DMS53 treated with DMSO at 0.1 percent for 48 hours (cell line): ENCODE measurements at regions not wholly inside any gene's neighbourhood (a gene's known extent, or its start where the extent isn't known, plus 50 kb on each side); places are given as distances from the start of the nearest gene placed in this dataset.

Source experiments
- DNase-seq: peaks from one replicate; lab custom pipeline; 2025; ENCODE audit not compliant: unreplicated experiment; lab: John Stamatoyannopoulos, UW

DNA sequence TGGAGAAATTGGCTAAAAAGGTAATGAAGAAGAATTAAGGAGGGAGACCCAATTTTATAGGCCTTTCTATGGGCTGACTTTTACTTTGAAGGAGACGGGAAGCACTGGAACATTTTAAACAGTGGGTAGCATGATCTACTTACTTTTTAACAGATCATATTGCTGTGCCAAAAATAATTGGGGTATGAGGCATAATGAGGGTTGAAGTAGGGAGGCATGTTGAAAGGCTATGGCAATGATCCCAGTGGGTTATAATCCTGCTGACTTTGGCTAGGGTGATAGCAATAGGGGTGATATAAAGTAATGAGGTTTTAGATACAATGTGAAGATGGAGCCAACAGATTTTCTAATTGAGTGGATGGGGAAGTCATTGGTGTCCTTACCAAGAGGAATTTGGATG, 73.2 kb downstream of the GPR37 start:
- DNase-seq: no peak

DNA sequence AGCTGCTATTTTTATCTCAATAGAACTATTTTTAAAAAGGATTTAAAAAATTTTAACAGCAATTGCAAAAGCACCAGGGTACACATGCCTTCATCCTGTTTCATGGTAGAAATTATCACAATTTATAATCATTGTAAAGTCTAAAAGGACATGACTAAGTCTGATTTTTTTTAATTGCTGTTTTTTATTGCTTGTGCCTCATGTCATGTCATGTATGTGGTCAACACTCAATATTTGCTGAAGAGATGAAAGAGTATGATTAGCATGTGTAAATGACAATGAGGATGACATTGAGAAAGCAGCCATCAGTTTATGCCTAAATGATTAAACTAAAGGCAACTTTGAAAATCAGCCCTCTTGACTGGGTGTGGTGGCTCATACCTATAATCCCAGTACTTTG, 74.8 kb downstream of the GPR37 start:
- DNase-seq: no peak

DNA sequence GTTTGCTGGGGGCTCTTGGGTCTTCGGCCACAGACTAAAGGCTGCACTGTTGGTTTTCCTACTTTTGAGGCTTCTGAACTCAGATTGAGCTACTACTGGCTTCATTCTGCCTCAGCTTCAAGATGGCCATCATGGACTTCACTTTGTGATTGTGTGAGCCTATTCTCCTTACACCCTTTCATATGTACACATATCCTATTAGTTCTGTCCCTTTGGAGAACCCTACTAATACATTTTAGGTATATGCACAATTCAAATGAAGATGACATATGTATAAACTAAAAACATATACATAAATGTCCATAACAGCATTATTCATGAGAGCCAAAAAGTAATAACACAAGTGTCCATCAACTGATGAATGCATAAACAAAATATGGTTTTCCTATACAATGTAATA, 75.7 kb downstream of the GPR37 start:
- no peak for DNase-seq

DNA sequence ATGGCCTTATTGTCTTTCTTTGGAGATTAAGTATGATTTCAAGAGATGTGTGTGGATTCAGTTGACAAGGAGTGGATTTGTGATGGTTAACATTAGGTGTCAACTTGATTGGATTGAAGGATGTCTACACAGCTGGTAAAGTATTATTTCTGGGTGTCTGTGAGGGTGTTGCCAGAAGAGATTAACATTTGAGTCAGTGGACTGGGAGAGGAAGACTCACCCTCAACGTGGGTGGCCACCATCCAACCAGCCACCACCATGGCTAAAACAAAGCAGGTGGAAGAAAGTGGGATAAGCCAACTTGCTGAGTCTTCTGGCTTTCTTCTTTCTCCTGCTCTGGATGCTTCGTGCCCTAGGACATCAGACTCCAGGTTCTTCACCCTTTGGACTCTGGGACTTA, 76.1 kb downstream of the GPR37 start:
- no peak for DNase-seq

DNA sequence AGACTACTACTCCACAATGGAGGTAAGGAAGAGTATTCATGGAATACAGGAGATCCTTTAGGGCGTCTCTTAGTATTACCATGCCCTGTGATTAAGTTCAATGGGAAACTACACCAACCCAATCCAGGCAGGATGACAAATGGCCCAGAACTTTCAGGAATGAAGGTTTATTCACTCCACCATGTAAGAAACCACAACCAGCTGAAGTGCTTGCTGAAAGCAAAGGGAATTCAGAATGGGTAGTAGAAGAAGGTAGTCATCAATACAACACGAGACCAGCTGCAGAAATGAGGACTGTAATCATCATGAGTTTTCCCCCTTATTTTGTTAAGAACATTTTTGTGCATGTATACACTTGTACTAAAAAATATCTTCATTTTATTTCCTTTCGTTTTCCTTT, 76.6 kb downstream of the GPR37 start:
- no peak for DNase-seq

DNA sequence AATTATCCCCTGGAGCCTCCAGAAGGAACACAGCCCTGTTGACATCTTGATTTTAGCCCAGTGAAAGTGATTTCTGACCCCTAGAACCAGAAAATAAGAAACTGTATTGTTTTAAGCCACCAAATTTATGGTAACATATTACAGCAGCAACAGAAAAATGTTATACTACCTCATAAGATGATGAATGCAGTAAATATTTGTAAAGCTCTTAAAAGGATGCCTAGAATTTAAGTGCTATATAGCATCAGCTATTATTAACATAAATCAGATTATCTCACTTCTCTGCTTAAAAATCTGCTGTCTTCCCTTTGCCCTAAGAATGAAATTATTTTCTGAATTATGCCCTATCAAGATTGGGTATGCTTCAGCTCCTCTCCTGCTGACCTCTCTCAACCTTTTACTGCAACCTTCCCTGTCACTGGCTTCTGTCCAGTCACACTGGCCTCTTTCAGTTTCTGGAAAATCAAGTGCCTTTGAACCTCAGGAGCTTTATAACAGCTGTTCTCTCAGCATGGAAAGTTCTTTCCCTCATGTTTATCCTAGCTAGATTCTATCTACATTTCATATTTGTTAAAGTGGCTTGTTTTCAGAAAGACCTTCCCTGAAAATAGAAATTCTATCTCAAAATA, 78.9 kb downstream of the GPR37 start:
- DNase-seq: no peak

DNA sequence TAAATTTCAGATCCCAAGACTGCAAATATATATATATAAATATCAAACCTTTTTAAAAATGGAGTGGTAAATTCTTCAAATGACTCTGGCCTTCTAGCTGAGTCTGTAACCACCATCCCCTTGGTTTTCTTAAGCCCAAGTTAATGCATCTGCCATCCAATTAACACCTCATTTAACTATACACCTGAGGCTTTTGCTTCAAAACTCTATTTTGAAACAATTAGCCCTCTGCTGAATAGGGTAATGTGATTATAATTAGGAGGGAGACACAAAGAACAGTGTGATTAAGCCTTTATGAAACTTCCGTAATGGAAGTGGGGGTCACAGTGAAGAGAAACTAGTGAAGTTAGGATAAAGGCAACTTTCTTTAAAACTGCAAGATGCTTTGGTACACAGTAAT, 83.6 kb downstream of the GPR37 start:
- no peak for DNase-seq

GRCh38 chr7:124680304-124680703, 85.3 kb downstream of the GPR37 start:
- DNase-seq: no peak

GRCh38 chr7:124679586-124680225, 85.9 kb downstream of the GPR37 start:
- no peak for DNase-seq

DNA sequence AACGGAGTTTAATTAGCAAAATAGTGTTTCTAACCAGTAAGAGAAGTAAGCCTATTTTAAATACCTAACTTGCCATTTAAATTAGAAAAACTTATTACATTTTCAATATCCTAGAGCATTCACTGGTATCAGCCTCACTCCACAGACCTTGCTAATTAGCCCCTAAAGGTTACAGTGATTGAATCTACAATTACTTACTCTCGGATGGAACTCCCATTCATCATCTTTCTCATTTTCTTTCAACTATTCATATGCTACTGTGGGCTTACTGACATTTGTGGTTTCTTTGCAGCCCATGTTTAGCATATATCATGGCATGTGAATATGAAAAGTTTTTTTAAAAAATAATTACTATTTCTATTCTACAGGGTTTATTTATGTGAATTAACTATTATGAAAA, 86.4 kb downstream of the GPR37 start:
- no peak for DNase-seq

GRCh38 chr7:124674451-124674850, 91.1 kb downstream of the GPR37 start:
- DNase-seq: no peak

GRCh38 chr7:124672011-124672410, 93.6 kb downstream of the GPR37 start:
- DNase-seq: no peak

DNA sequence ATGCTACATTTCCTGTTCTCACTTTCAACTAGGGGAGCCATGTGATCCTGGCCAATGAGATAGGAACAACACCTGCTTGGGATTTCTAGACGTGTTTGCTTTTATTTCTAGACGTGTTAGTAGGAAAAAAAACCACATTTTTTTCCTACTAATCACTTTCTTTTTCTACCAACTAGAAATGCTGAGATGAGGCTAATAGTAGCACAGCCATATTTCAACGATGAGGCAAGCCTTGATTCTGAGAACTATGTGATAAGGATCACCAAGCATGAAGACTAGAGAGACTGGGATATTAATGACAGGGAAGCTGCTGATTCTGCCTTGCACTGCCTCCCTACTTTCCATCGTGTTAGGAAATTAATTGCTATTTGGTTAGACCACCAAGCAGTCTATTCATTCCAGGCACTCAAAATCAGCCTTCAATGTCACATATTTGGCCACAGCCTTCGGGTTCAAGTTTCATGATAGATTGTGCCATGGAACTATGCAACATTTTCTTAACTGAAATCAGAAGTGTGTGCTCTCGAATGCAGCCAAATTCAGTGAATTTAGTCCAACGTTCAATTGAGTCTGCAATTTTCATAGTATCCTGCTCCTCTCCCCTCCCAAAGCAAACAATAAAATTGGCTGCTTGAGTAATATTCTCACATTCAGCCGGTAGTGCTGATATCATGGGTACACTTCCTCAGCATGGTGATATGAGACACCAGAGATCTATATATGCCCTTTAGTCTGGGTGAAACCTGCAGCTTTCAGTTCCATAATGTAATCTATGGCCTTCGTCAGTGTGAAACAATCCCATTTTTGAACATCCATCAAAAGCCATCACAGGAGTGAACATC, 98.1 kb downstream of the GPR37 start:
- peak; percentile 10 for DNase-seq

GRCh38 chr7:124662937-124663336, 102.7 kb downstream of the GPR37 start:
- no peak for DNase-seq

DNA sequence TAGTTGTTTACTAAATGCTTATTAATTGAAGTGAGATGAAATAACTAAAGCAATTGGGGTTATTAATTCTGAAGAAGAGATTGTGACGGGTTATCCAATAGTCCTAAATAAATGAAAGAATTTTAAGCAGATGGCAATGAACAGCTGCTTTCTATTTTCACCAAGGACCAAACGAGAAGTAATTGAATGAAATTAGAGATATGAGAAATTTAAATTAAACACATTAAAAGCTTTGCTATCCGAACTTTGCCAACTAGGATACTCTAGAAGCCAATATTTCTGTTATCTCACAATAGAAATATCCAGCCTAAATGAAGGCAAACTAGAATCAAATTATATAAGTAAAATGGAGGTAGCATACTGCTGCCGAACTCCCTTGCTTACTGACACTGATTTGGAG, 103.2 kb downstream of the GPR37 start:
- no peak for DNase-seq

DNA sequence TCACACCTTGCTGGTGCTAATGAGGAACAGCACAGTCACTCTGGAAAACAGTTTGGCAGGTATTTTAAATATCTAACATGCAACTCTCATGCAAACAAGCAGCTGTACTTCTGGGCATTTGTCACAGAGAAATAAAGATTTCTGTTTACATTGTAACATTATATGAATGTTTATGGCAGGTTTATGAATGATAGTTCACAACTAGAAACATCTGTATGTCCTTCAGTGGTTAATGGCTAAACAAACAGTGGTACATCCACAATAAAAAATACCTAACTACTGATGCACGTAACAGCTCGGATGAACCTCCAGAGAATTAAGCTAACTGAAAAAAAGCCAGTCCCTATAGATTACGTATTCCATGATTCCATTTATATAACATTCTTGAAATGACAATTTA, 109.6 kb downstream of the GPR37 start:
- DNase-seq: peak; percentile 99

GRCh38 chr7:124652237-124652636, 113.4 kb downstream of the GPR37 start:
- no peak for DNase-seq

DNA sequence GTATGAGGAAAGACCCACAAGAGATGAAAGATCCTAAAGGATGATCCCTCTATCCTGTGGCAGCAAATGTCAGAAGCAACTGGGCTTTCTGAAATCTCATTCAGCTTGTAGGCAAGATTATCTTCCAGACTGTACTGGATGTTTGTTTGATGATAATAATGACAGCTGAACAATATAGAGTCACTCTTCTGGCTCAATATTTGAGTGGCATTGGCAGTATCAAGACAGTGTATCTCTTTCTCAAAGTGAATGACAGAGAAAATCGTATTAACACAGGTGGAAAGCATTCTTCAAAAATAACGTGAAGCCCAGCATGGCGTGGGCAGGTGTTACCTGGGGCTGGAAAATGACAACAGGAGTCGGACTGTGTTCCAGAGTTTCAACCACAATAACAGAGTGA, 114.5 kb downstream of the GPR37 start:
- DNase-seq: no peak

DNA sequence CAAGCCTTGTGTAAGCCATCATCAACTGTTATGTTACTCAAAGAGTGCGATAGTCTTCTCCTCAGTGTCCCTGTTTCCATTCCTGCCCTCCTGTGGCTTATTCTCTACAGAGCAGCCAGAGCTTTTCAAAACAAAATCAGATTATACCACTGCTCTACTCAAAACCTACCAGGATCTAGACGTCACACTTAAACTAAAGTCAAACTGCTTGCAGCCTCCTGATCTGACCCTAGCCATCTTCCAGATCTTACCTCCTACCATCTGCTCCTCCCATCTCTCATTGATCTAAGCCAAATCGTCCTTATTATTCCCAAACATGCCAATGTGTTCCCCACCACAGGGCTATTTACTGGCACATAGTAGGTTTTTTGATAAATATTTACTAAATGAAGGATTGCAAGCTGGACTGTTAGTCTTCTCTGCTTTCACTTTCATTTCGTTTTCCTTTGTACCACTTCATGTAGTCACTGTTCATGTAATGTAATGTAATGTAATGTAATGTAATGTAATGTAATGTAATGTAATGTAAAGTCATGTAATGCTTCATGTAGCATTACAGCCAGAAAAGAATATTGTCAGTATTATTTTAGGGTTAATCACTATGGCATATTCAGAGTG, 116.1 kb downstream of the GPR37 start:
- no peak for DNase-seq

- no peak for DNase-seq
Observed at GRCh38 chr7:124647630-124648306, 117.8 kb downstream of the GPR37 start.

DNA sequence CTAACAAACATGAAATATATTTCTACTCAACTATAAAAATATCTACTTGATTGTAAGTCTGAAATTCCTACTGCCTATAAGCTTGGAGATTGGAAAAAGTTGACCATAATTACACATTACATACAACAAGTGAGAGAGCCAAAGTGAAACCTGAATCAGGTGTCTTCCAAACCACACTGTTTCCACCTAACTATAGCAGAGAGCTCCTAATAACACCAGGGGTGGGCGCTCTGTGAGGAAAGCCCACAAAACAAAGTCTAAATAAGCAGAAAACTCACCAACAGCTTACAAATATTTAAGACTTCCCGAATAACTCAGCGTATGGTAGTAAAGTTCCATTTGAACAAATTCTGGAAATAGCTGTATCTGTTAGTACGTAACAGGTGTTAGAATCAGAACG, 119.9 kb downstream of the GPR37 start:
- DNase-seq: no peak
